H1 (cell line): ENCODE measurements at regions not wholly inside any gene's neighbourhood (a gene's known extent, or its start where the extent isn't known, plus 50 kb on each side); places are given as distances from the start of the nearest gene placed in this dataset.

Experiments used
- CTBP2 ChIP-seq: IDR thresholded peaks from 2 replicates; pipeline ENCODE4 v1.7.0; 2011; ENCODE audit warnings: borderline replicate concordance, mild to moderate bottlenecking, moderate library complexity, mixed read lengths, low read length; ENCODE audit not compliant: insufficient read depth, insufficient read length
- HDAC2 ChIP-seq, 2 experiments: fragments of 300-600 bp in 1 of 2; sonication (generic) in 1 of 2; IDR thresholded peaks; 2 replicates each; pipeline ENCODE4 v1.6.1; 2011 to 2012; ENCODE audit warnings: low read depth in 2 of 2, low read length in 2 of 2, mild to moderate bottlenecking in 2 of 2, moderate library complexity in 2 of 2, borderline replicate concordance in 1 of 2, inconsistent platforms in 1 of 2

GRCh38 chr7:37514497-37514896 is 65.8 kb upstream of the ELMO1 start (continued):
- TF ChIP-seq HDAC2 (IDR thresholded peaks at IDR 0.05; ENCODE audit: borderline replicate concordance in 1 of 2, low read depth in 2 of 2, low read length in 2 of 2) (no peak), CTBP2 (no peak)
